ENCODE measurements at regions not wholly inside any gene's neighbourhood (a gene's known extent, or its start where the extent isn't known, plus 50 kb on each side); places are given as distances from the start of the nearest gene placed in this dataset.

DNA sequence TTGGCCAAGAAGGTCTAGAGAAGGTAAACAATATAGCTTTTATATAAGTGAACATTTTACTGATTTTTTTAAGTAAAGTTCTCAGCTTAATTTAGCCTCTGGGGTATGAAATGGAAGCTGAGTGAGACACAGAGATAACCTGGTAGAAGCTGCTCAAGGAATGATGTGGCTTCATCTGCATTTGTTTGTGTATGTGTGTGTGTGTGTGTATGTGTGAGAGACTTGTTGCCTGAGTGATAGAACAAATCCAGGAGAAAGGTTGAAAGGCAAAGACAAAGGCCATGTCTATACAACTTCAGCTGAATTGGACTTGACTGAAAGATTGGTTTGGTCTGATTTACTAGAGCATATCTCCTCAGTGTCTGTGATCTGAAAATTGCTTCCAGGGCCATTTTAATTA lies 63.6 kb downstream of the PCDH7 start:
- DNase-seq (ENCODE audit: low spot score in 2 of 2) (no peak), ATAC-seq (no peak)
- peaks cover 0 to 11% of the 10 kb centered on the region in 2 donors for H3K9me3 Mint-ChIP-seq
- H3K36me3 Mint-ChIP-seq, result no peaks in the 10 kb centered on the region
- no peak overlapping the region for H3K27ac Mint-ChIP-seq

DNA sequence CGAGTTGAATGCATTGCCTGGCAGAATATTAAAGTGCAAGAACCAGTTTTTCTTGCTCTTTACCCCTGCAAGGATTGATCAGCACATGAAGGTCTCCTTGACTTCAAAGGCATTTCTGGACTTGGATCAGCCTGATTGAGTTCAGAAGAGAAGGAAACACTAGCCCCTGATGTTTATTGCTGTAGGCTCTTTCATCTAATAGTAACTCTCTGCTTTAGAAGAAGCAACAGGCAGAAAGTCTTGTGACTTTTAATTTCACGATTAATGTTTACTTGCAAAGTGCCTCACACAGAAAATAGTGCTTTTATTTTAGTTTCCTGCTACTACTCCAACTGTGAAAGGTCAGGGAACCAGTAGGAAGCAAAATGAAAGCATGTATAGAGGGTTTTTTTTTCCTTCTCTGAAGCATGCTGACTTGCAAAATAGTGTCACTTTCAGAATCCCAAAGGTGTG lies 69.1 kb downstream of the PCDH7 start:
- ATAC-seq (no peak), DNase-seq (ENCODE audit: low spot score in 2 of 2) (no peak)
- H3K36me3 Mint-ChIP-seq, result no peaks in the 10 kb centered on the region
- H3K27ac Mint-ChIP-seq, result no peak overlapping the region
- H3K9me3 Mint-ChIP-seq, result peaks cover 4 to 11% of the 10 kb centered on the region in 2 donors

DNA sequence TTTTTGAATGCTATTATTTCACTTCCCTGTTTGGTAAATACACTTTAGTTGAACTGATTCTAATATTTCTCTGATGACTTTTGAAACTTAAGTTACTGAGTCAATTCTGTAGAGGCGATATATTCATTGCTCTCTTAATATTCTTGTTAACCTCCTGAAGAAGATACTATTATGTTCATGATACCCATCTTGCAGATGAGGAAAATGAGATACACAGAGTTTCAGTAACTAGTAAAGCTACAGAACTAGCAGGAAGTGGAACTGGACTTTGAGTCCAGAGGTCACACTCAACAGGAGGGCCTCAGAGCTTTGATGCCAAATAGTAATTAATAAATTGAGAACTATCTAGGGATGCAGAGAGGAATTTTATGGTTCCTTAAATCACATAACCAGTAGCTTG lies 70.0 kb downstream of the PCDH7 start:
- no peak for ATAC-seq
- H3K9me3 Mint-ChIP-seq, result peaks cover 4 to 11% of the 10 kb centered on the region in 2 donors

DNA sequence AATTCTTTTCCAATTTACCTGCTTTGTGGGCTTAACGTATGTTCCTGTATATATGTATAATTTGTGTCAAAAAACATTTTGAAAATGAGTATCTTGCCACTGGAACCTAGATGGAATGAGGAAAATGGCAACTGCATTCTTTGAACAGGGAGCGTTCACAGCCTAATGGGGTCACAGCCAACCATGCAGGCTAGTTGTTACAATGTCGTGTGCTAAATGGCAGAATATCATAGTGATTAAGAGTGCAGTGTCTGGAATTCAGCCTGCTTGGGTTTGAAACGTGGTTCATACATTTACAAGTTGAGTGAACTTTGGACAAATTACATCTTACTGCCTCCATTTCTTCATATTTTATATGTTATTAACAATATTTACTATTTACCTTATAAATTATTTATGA lies 70.8 kb downstream of the PCDH7 start:
- H3K36me3 Mint-ChIP-seq, result no peaks in the 10 kb centered on the region
- H3K9me3 Mint-ChIP-seq, result peaks cover 4 to 11% of the 10 kb centered on the region in 2 donors
- no peak for DNase-seq (ENCODE audit: low spot score in 2 of 2)
- ATAC-seq, result no peak
- no peak overlapping the region for H3K27ac Mint-ChIP-seq

More for the DNA sequence above, 70.0 kb downstream of the PCDH7 start:
- no peak for DNase-seq (ENCODE audit: low spot score in 2 of 2)
- Mint-ChIP-seq H3K27ac (no peak overlapping the region), H3K36me3 (no peaks in the 10 kb centered on the region)

DNA sequence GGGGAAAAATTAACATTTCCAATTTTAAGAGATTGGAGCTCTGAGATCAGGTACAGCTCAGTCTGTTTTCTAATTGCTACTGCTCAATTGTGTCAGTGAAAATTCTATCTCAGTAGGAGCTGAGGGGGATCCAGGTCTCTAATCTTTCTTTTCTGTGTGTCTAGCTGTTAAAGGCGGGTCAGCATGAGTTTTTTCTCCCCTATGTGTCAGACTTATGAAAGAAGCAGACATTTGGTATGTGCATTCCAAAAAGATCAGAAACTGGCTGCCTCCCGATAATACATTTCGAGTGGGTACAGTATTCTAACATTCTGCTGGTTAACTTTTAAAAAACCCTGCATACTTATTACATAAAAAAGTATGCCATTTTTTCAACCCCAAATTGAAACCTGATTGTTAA lies 72.4 kb downstream of the PCDH7 start:
- no peak overlapping the region for H3K27ac Mint-ChIP-seq
- DNase-seq (ENCODE audit: low spot score in 2 of 2) (no peak), ATAC-seq (no peak)
- peaks cover 4 to 6% of the 10 kb centered on the region in 2 donors for H3K9me3 Mint-ChIP-seq
- H3K36me3 Mint-ChIP-seq, result no peaks in the 10 kb centered on the region

DNA sequence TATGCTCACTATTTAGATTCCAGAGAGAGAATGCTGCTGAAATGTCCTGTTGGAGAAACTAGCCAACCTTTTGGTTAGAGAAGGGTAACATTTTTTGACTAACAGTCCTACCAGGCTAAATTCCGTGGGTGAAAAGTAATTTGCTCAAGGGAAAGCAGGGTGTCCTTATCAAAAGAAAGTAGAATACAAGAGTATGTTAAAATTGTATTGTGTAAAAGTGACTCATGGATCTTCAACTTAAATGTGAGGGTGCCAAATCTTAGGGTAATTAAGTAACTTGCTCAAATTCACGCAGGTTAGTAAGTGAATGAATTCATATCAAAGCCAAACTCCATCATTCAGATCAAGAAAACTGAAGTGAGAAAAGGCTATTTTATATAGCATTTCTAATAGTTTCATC lies 81.7 kb downstream of the PCDH7 start:
- no peaks in the 10 kb centered on the region for H3K36me3 Mint-ChIP-seq
- no peak for ATAC-seq

GRCh38 chr4:30802622-30803323 lies 82.6 kb downstream of the PCDH7 start:
- no peak for ATAC-seq
- Mint-ChIP-seq H3K27ac (no peak overlapping the region), H3K9me3 (peaks cover 28 to 38% of the 10 kb centered on the region in 2 donors), H3K36me3 (no peaks in the 10 kb centered on the region)
- no peak for DNase-seq (ENCODE audit: low spot score in 2 of 2)

More for the DNA sequence above, 81.7 kb downstream of the PCDH7 start:
- peaks cover 28 to 38% of the 10 kb centered on the region in 2 donors for H3K9me3 Mint-ChIP-seq
- H3K27ac Mint-ChIP-seq, result no peak overlapping the region
- no peak for DNase-seq (ENCODE audit: low spot score in 2 of 2)

- ATAC-seq, result no peak
- H3K9me3 Mint-ChIP-seq, result peaks cover 11 to 12% of the 10 kb centered on the region in 2 donors
- no peak overlapping the region for H3K27ac Mint-ChIP-seq
- H3K36me3 Mint-ChIP-seq, result no peaks in the 10 kb centered on the region
- DNase-seq (ENCODE audit: low spot score in 2 of 2), result no peak
Observed at GRCh38 chr4:30808276-30808675, 88.1 kb downstream of the PCDH7 start.

DNA sequence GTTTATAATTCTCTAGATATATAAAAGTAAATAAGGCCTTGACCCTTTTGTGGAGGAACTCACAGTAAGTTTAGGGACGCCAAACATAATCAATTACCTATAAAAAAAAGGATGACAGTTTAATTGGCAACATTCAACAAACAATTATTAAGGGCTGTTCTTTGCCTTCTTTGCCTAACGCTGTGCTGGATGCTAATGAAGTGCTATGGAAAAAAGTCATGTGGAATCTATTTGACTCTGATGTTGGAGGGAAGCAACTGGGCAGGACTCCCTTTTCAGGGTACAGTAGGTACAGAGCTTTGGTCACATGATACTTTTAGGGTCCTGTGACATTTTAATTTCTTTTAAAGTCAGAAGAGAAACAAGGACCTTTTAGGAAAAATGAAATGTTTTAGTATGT lies 91.1 kb downstream of the PCDH7 start:
- H3K36me3 Mint-ChIP-seq, result no peaks in the 10 kb centered on the region
- no peak for DNase-seq (ENCODE audit: low spot score in 2 of 2)
- H3K27ac Mint-ChIP-seq, result no peak overlapping the region
- ATAC-seq, result no peak
- peaks cover 4 to 6% of the 10 kb centered on the region in 2 donors for H3K9me3 Mint-ChIP-seq

DNA sequence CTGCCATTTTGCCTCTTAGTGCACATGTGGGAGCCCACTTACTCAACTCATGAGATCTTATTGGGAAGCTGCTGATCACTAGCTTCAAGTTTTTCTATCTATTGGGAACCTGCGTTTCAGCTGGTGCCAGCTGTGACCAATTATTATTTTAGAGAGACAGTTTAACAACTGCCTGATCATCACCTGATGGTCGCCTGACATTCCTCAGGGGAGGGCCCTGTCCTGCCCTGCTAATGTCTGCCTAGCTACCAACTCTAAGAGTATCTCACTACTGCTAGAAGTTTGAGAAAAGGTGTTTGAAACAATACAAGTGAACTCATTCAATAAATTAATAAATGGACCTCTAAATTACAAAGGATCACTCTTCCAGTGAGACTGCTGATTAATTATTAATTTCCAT lies 95.5 kb downstream of the PCDH7 start:
- ATAC-seq (no peak), DNase-seq (ENCODE audit: low spot score in 2 of 2) (no peak)
- H3K9me3 Mint-ChIP-seq, result peaks cover 6 to 7% of the 10 kb centered on the region in 2 donors
- H3K27ac Mint-ChIP-seq, result no peak overlapping the region
- no peaks in the 10 kb centered on the region for H3K36me3 Mint-ChIP-seq

GRCh38 chr4:30817447-30817846 lies 97.3 kb downstream of the PCDH7 start:
- Mint-ChIP-seq H3K27ac (no peak overlapping the region), H3K9me3 (peaks cover 6 to 7% of the 10 kb centered on the region in 2 donors), H3K36me3 (no peaks in the 10 kb centered on the region)
- no peak for DNase-seq (ENCODE audit: low spot score in 2 of 2)
- ATAC-seq, result no peak

- no peaks in the 10 kb centered on the region for H3K36me3 Mint-ChIP-seq
- H3K27ac Mint-ChIP-seq, result no peak overlapping the region
- DNase-seq (ENCODE audit: low spot score in 2 of 2) (no peak), ATAC-seq (no peak)
- H3K9me3 Mint-ChIP-seq, result peaks cover 7 to 11% of the 10 kb centered on the region in 2 donors
Observed at GRCh38 chr4:30818541-30818940, 98.4 kb downstream of the PCDH7 start.

GRCh38 chr4:30821275-30821674 lies 101.1 kb downstream of the PCDH7 start:
- no peak overlapping the region for H3K27ac Mint-ChIP-seq
- no peak for ATAC-seq
- peaks cover 18 to 21% of the 10 kb centered on the region in 2 donors for H3K9me3 Mint-ChIP-seq
- no peaks in the 10 kb centered on the region for H3K36me3 Mint-ChIP-seq
- DNase-seq (ENCODE audit: low spot score in 2 of 2), result no peak

DNA sequence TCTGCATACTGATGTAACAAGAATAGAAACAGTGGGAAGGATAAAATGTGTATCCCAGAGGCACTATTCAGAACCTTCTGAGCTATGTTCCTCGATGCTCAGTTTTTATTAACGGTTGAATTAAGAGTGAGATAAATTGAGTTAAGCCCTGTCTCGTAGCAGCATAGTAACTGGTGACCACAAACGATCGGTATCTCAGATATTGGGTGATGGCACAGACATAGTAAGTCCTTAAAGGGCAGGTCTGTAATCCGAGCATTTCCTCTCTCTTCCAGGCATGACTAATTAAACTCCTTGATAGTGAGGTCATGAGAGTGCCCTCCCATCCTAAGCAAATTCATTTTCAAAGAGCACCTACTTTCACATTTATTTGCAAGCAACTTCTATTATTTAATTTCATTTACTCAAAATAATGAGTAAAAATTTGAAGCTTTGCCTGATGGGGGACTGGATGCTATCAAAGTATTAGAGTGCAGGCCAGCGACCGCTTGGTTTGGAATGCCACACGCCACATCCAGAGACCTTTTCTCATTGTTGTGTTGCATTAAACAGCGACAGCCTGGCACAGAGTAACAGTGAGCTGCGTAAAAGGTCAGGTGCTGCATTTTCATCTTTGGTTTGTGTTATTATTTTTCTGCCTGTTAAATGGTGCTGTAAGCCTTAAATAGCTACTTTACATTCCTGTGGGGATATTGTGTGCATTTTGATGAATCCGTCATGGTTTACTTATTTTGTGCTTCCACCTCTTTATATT lies 101.9 kb downstream of the PCDH7 start:
- no peaks in the 10 kb centered on the region for H3K36me3 Mint-ChIP-seq
- DNase-seq (ENCODE audit: low spot score in 2 of 2), result no peak
- H3K9me3 Mint-ChIP-seq, result peaks cover 18 to 21% of the 10 kb centered on the region in 2 donors
- ATAC-seq, result no peak
- no peak overlapping the region for H3K27ac Mint-ChIP-seq

DNA sequence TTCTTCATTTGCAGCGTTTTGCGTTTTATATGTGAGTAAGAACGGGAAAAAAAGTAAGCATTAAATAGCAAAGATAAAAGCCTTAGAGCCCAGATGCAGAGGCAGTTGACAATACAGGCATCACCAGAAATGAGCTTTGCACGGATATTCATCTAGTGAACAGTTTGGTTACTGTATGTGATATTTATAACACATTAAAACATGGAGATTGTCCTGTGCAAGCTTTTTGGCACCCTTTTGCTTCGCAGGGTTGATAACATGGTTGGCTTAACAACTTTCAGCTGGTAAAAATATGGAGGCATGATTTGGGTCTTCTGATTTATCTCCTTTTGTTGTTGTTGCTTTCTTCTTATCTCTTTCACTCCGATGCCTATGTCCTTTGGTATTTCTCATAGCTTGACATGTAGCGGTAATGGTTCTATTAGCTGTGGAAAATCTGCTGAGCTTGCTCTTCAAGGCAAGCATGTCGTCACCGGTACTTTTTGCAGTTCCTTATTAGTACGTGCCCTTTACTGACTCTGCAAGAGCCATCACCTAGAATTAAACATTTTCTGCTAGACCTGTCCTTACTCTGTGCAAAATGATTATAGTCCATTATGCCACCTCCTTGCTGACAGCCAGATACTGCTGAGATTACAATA lies 102.9 kb downstream of the PCDH7 start:
- Mint-ChIP-seq H3K36me3 (no peaks in the 10 kb centered on the region), H3K9me3 (peaks cover 18 to 22% of the 10 kb centered on the region in 2 donors), H3K27ac (no peak overlapping the region)
- ATAC-seq (no peak), DNase-seq (ENCODE audit: low spot score in 2 of 2) (no peak)

- H3K36me3 Mint-ChIP-seq, result no peaks in the 10 kb centered on the region
- no peak overlapping the region for H3K27ac Mint-ChIP-seq
- ATAC-seq (no peak), DNase-seq (ENCODE audit: low spot score in 2 of 2) (no peak)
- H3K9me3 Mint-ChIP-seq, result peaks cover 18 to 19% of the 10 kb centered on the region in 2 donors
Observed at GRCh38 chr4:30825008-30825770, 105.0 kb downstream of the PCDH7 start.

Data from activated naive CD4-positive, alpha-beta T cell treated with anti-CD3 and anti-CD28 coated beads, Interleukin-2, amount 50 U/mL, for 72 hours (primary cell).